Lower lobe of right lung (tissue), 2 donors: ENCODE measurements at regions not wholly inside any gene's neighbourhood (a gene's known extent, or its start where the extent isn't known, plus 50 kb on each side); places are given as distances from the start of the nearest gene placed in this dataset.
A peak's percentile ranks its signal among the peaks of the same experiment; 100 is the strongest.

Experiments
- ATAC-seq, 2 donors: fragments of 200-7000 bp; cut with Tn5 transposase; one replicate each; pipeline ENCODE4 v1.9.1; 2020 to 2022; ENCODE audit warnings: mild to moderate bottlenecking in 2 of 2, moderate library complexity in 2 of 2
- DNase-seq: peaks from one replicate; pipeline ENCODE4 v3.0.0-alpha.2; 2020
- H3K27ac ChIP-seq: fragments of 200-600 bp; one replicate; pipeline ENCODE4 v1.8.0; 2022
- H3K27me3 ChIP-seq: fragments of 200-600 bp; one replicate; pipeline ENCODE4 v1.8.0; 2022; ENCODE audit warnings: low read depth
- H3K36me3 ChIP-seq: fragments of 200-600 bp; one replicate; pipeline ENCODE4 v1.8.0; 2022; ENCODE audit warnings: mild to moderate bottlenecking
- H3K4me1 ChIP-seq: fragments of 200-600 bp; one replicate; pipeline ENCODE4 v1.8.0; 2022
- H3K4me3 ChIP-seq: fragments of 200-600 bp; one replicate; pipeline ENCODE4 v1.8.0; 2022; ENCODE audit warnings: mild to moderate bottlenecking
- H3K9me3 ChIP-seq: fragments of 200-600 bp; one replicate; pipeline ENCODE4 v1.8.0; 2022
- intact Hi-C: fragments of 100-400 bp; cut with DNase I; formaldehyde crosslinking; loops from one replicate; pipeline ENCODE4 v1.11.0; 2022
- TF ChIP-seq, protein P1 (sequence below): fragments of 200-600 bp; IDR thresholded peaks from one replicate; pipeline ENCODE4 v1.8.0; 2022; ENCODE audit warnings: antibody characterized with exemption, mild to moderate bottlenecking
- donor health status: DM: no; HTN: yes; CAD: no; lungs with severe emphysema.

DNA sequence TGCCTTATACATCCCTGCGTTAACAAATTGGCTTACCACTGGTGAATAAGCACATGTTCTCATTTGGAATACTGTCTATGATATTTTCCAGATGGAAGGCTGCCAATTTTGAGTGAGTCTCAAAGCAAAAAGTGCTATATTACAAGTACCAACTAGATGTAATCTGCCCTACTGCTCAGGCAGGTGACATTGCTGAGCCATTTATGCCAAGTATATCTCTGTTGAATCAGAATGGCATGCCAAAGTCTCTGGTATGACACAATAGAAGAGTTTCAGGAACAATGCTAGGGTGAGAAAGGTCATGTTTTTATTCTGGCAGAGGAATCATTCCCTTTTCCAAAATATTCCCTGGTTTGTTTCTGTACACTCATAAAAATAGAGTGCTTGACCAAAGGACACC lies 356.5 kb downstream of the CDH9 start:
- Histone ChIP-seq H3K4me3 (no peak overlapping the region), H3K36me3 (no peaks in the 10 kb centered on the region), H3K27ac (no peak overlapping the region), H3K9me3 (peaks cover 4% of the 10 kb centered on the region), H3K27me3 (no peaks in the 10 kb centered on the region), H3K4me1 (no peaks in the 10 kb centered on the region)
- intact Hi-C loops, result no loop called here
- ATAC-seq (no peak), DNase-seq (no peak)
- TF ChIP-seq, protein P1, sequence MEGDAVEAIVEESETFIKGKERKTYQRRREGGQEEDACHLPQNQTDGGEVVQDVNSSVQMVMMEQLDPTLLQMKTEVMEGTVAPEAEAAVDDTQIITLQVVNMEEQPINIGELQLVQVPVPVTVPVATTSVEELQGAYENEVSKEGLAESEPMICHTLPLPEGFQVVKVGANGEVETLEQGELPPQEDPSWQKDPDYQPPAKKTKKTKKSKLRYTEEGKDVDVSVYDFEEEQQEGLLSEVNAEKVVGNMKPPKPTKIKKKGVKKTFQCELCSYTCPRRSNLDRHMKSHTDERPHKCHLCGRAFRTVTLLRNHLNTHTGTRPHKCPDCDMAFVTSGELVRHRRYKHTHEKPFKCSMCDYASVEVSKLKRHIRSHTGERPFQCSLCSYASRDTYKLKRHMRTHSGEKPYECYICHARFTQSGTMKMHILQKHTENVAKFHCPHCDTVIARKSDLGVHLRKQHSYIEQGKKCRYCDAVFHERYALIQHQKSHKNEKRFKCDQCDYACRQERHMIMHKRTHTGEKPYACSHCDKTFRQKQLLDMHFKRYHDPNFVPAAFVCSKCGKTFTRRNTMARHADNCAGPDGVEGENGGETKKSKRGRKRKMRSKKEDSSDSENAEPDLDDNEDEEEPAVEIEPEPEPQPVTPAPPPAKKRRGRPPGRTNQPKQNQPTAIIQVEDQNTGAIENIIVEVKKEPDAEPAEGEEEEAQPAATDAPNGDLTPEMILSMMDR, result no peak

DNA sequence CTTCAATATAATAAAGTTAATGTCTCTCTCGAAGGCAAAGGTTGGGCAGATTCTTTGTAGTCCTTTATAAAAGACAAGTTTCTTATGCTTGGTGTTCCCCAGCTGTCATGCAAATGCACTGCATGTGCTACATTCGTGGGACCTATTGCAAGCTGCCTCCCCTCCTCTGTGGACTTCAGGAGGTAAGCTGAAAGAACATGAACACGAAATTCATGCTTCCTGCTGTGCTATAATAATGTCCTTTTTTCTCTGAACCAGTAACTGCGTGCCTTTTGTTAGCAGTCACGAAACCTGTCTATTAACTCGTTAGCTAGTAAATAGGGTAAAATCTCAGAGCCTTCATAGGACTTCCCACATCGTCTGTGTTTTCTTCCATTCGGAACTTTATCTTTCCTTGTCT lies 363.5 kb downstream of the CDH9 start:
- TF ChIP-seq, protein P1, result no peak
- no peaks in the 10 kb centered on the region for H3K4me1 ChIP-seq
- DNase-seq (no peak), ATAC-seq (no peak)
- no peak overlapping the region for H3K27ac ChIP-seq
- no peaks in the 10 kb centered on the region for H3K9me3 ChIP-seq
- H3K4me3 ChIP-seq, result no peak overlapping the region
- no peaks in the 10 kb centered on the region for H3K27me3 ChIP-seq
- no peaks in the 10 kb centered on the region for H3K36me3 ChIP-seq
- intact Hi-C loops, result no loop called here

DNA sequence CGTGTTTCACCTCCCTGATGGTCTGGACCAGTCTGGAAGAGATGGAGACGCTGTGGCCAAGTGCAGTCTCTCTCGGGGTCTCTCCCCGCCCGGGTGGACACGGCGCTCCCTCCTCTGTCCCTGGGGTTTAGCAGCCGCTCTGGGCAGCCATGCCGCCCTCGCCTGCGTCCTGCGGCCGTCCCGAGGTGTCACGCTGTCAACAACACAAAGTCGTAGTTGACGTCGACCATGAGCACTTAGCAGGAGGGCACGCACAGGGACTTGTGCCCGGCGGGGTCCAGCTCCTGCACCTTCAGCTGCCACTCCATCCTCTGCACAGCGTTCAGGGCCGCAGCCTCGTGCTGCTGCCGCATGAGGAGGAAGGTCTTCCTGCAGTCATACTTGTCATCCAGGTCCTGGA lies 368.9 kb downstream of the CDH9 start:
- DNase-seq (peak; percentile 41), ATAC-seq (peak in 1 of 2 donors; percentile 38)
- Histone ChIP-seq H3K4me3 (no peak overlapping the region), H3K4me1 (no peaks in the 10 kb centered on the region), H3K36me3 (no peaks in the 10 kb centered on the region), H3K9me3 (no peaks in the 10 kb centered on the region), H3K27ac (no peak overlapping the region), H3K27me3 (no peaks in the 10 kb centered on the region)
- TF ChIP-seq, protein P1, result no peak
- intact Hi-C loops, result no loop called here

DNA sequence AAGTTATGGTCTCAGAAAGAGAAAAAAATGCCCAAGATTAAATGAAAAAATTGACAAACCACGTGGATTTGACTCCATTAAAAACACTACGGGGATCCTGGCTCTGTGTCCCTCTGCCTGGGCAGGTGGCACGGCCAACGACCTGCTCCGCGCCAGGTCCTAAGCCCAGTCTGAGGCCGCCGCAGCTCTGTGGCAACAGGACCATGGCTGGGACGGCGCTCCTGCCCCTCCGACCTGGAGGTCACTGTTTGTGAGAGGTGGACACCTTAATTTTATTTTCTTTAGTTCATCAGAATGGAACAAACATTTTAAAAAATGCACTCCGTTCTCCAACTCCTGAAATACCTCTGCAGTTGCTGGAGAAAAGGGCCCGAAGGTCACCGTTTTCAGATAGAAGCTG lies 369.4 kb downstream of the CDH9 start:
- no peaks in the 10 kb centered on the region for H3K27me3 ChIP-seq
- H3K36me3 ChIP-seq, result no peaks in the 10 kb centered on the region
- TF ChIP-seq, protein P1, result no peak
- DNase-seq (no peak), ATAC-seq (no peak)
- no peaks in the 10 kb centered on the region for H3K9me3 ChIP-seq
- H3K27ac ChIP-seq, result no peak overlapping the region
- H3K4me1 ChIP-seq, result no peaks in the 10 kb centered on the region
- intact Hi-C loops, result no loop called here
- no peak overlapping the region for H3K4me3 ChIP-seq

DNA sequence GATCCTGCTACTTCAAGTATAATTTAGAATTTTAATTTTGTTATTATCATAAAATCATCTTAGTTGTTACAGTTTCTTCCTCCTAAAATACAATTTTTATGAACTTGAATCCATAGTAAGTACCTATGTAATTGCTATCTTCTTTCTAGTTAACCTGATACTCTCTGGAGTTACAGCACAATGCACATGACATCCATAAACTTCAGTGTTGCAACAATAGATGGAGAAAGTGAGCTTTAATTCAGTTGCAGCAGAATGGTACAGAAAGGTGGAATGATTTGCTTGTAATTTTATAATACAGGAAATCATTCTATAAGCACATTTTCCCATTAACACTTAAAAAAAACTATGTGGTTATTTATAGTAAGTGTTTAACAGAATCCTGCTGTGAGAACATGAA lies 372.0 kb downstream of the CDH9 start:
- H3K9me3 ChIP-seq, result no peaks in the 10 kb centered on the region
- ATAC-seq, result no peak
- H3K27me3 ChIP-seq, result no peaks in the 10 kb centered on the region
- no peak for DNase-seq
- no peaks in the 10 kb centered on the region for H3K36me3 ChIP-seq
- no peak overlapping the region for H3K27ac ChIP-seq
- intact Hi-C loops, result no loop called here
- no peaks in the 10 kb centered on the region for H3K4me1 ChIP-seq
- H3K4me3 ChIP-seq, result no peak overlapping the region
- TF ChIP-seq, protein P1, result no peak

DNA sequence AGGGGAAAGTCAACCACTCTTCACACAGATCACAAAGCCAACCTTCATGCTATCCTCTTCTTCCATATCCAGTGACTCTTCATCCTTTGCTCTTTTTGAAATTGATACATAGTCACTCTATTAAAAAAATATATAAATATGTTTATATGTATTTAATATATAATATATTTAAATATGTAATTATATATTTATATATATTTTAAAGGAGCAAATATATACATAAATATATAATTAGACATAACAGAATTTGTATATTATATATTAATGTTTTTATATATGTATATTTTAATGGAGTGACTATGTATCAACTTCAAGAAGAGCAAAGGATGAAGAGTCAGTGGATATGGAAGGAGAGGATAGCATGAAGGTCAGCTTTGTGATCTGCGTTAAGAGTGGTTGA lies 374.9 kb downstream of the CDH9 start:
- Histone ChIP-seq H3K4me1 (no peaks in the 10 kb centered on the region), H3K4me3 (no peak overlapping the region), H3K27me3 (no peaks in the 10 kb centered on the region), H3K36me3 (no peaks in the 10 kb centered on the region), H3K27ac (no peak overlapping the region), H3K9me3 (no peaks in the 10 kb centered on the region)
- intact Hi-C loops, result no loop called here
- ATAC-seq (no peak), DNase-seq (no peak)
- TF ChIP-seq, protein P1, result no peak
